ENCODE measurements at regions not wholly inside any gene's neighbourhood (a gene's known extent, or its start where the extent isn't known, plus 50 kb on each side); places are given as distances from the start of the nearest gene placed in this dataset.

GRCh38 chr11:15651816-15652215 is 537.1 kb downstream of the INSC start:
- no peaks in the 10 kb centered on the region for H3K27me3 ChIP-seq
- no peaks in the 10 kb centered on the region for H3K36me3 ChIP-seq
- no peak for TF ChIP-seq CTCF (IDR thresholded peaks at IDR 0.05)
- no peak for TF ChIP-seq POLR2A (IDR thresholded peaks at IDR 0.05)
- H3K9me3 ChIP-seq: no peaks in the 10 kb centered on the region
- no peak overlapping the region for H3K27ac ChIP-seq
- no peak for DNase-seq
- intact Hi-C loops (cut with DNase I): no loop called here
- peaks cover 4 to 14% of the 10 kb centered on the region in 2 donors for H3K4me1 ChIP-seq
- H3K4me3 ChIP-seq (replicated peaks in 1 of 3): no peak overlapping the region
- 76 to 80% methylated on average over 11 of the region's 11 CpGs for WGBS, 2 donors

GRCh38 chr11:15653191-15653710 is 538.5 kb downstream of the INSC start:
- peaks cover 4 to 14% of the 10 kb centered on the region in 2 donors for H3K4me1 ChIP-seq

GRCh38 chr11:15654451-15654850 is 539.7 kb downstream of the INSC start:
- no peak for DNase-seq
- H3K27me3 ChIP-seq: no peaks in the 10 kb centered on the region
- no peak overlapping the region for H3K4me3 ChIP-seq (replicated peaks in 1 of 3)
- peaks cover 4 to 14% of the 10 kb centered on the region in 2 donors for H3K4me1 ChIP-seq
- no peaks in the 10 kb centered on the region for H3K36me3 ChIP-seq
- intact Hi-C loops (cut with DNase I): no loop called here
- TF ChIP-seq CTCF (IDR thresholded peaks at IDR 0.05) (no peak), POLR2A (IDR thresholded peaks at IDR 0.05) (no peak)
- 68 to 77% methylated on average over 3 to 4 of the region's 4 CpGs for WGBS, 2 donors
- H3K27ac ChIP-seq: no peak overlapping the region
- no peaks in the 10 kb centered on the region for H3K9me3 ChIP-seq

More at GRCh38 chr11:15653191-15653710, 538.5 kb downstream of the INSC start:
- 91 to 95% methylated on average over 4 of the region's 4 CpGs for WGBS, 2 donors
- H3K4me3 ChIP-seq (replicated peaks in 1 of 3): no peak overlapping the region
- H3K27me3 ChIP-seq: no peaks in the 10 kb centered on the region
- H3K27ac ChIP-seq: no peak overlapping the region
- TF ChIP-seq CTCF (IDR thresholded peaks at IDR 0.05): no peak
- no peak for TF ChIP-seq POLR2A (IDR thresholded peaks at IDR 0.05)
- no peaks in the 10 kb centered on the region for H3K36me3 ChIP-seq
- no peak for DNase-seq
- intact Hi-C loops (cut with DNase I): no loop called here
- no peaks in the 10 kb centered on the region for H3K9me3 ChIP-seq

- Histone ChIP-seq H3K4me3 (replicated peaks in 1 of 3) (no peak overlapping the region), H3K4me1 (peaks cover 3 to 7% of the 10 kb centered on the region in 2 donors), H3K27me3 (no peaks in the 10 kb centered on the region), H3K27ac (no peak overlapping the region), H3K36me3 (no peaks in the 10 kb centered on the region), H3K9me3 (no peaks in the 10 kb centered on the region)
- 92 to 94% methylated on average over 8 of the region's 8 CpGs for WGBS, 2 donors
- intact Hi-C loops (cut with DNase I): no loop called here
- TF ChIP-seq POLR2A (IDR thresholded peaks at IDR 0.05): no peak
- no peak for TF ChIP-seq CTCF (IDR thresholded peaks at IDR 0.05)
- no peak for DNase-seq
Observed at GRCh38 chr11:15655552-15655951, 540.8 kb downstream of the INSC start.

- Histone ChIP-seq H3K4me3 (replicated peaks in 1 of 3) (no peak overlapping the region), H3K9me3 (no peaks in the 10 kb centered on the region), H3K4me1 (peaks cover 0 to 2% of the 10 kb centered on the region in 2 donors), H3K27ac (no peak overlapping the region), H3K27me3 (no peaks in the 10 kb centered on the region), H3K36me3 (no peaks in the 10 kb centered on the region)
- 92 to 97% methylated on average over 5 of the region's 5 CpGs for WGBS, 2 donors
- no peak for TF ChIP-seq POLR2A (IDR thresholded peaks at IDR 0.05)
- no peak for TF ChIP-seq CTCF (IDR thresholded peaks at IDR 0.05)
- intact Hi-C loops (cut with DNase I): no loop called here
- no peak for DNase-seq
Observed at GRCh38 chr11:15657264-15657663, 542.5 kb downstream of the INSC start.
